DOHH2 (cell line): ENCODE measurements at regions not wholly inside any gene's neighbourhood (a gene's known extent, or its start where the extent isn't known, plus 50 kb on each side); places are given as distances from the start of the nearest gene placed in this dataset.

Experiments
- CTCF ChIP-seq: fragments of 200-600 bp; sonication (generic); IDR thresholded peaks from one replicate; pipeline ENCODE4 v1.5.1; 2014; ENCODE audit warnings: antibody characterized with exemption, mild to moderate bottlenecking, low read depth, low read length; ENCODE audit not compliant: poor library complexity, severe bottlenecking
- EZH2phosphoT487 ChIP-seq: fragments of 200-600 bp; sonication (generic); IDR thresholded peaks from 2 replicates; pipeline ENCODE4 v1.6.1; 2017; ENCODE audit warnings: borderline replicate concordance, mild to moderate bottlenecking, antibody characterized with exemption, low read length, moderate library complexity, mixed read lengths

GRCh38 chr15:23854912-23855659 is 168.0 kb upstream of the NDN start:
- TF ChIP-seq CTCF (no peak), EZH2phosphoT487 (no peak)
